H54 (cell line): ENCODE measurements at regions not wholly inside any gene's neighbourhood (a gene's known extent, or its start where the extent isn't known, plus 50 kb on each side); places are given as distances from the start of the nearest gene placed in this dataset.
"Not testable (repeated sequence)": the region's sequence is repeated elsewhere in the genome, so short reads cannot be mapped to it uniquely, and the experiment has no call there.

Source experiments
- DNase-seq: peaks from one replicate; pipeline ENCODE4 v3.0.0; 2011; ENCODE audit warnings: low spot score, mixed read lengths; ENCODE audit not compliant: insufficient read length
- FAIRE-seq: peaks from 3 replicates; lab custom pipeline; 2011; peaks lifted over from hg19 to GRCh38; lab: Jason Lieb, UNC
- POLR2A ChIP-seq: IDR thresholded peaks from 2 replicates; pipeline ENCODE4 v1.6.1; 2011; ENCODE audit warnings: low read depth, mild to moderate bottlenecking, low read length

DNA sequence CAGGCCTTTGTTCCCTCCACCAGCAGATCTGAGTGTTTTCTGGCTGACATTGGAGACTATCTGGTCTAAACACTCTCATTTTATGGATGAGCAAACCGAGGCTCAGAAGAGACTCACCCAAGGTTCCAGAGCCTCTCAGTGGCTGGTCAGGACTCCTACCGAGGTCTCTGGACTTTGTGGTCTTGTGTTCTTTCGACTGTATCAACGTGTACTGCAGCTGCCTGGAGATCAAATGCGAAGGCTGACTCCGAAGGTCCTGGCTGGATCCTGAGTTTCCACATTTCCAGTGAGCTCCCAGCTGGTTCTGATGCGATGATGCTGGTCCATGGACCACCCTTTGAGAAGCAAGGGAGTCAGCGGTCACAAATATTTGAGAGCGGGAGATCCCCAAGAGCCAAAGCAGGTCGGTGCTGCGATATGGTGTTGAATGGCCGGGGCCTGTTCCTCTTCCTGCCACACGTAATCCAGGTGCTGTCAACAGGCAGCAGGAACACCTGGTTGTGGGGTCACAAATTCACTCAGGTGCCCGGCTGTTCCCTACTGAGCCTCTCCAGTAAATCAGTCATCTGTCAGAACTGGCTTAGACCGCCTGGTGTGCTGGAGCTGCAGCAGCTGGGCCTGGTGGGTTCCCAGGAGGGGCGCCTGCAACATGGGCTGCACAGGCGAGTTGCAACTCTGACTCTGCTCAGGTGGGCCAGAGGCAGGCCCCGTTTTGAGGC lies 94.8 kb upstream of the USP24 start:
- DNase-seq (no peak), FAIRE-seq (no peak)
- TF ChIP-seq POLR2A, result no peak

GRCh38 chr1:55309053-55309452 lies 93.9 kb upstream of the USP24 start:
- FAIRE-seq, result no peak
- DNase-seq, result no peak

GRCh38 chr1:55305735-55306134 lies 90.6 kb upstream of the USP24 start:
- no peak for FAIRE-seq
- peak; percentile 33 for DNase-seq
- no peak for TF ChIP-seq POLR2A

More at GRCh38 chr1:55309053-55309452, 93.9 kb upstream of the USP24 start:
- TF ChIP-seq POLR2A, result no peak

DNA sequence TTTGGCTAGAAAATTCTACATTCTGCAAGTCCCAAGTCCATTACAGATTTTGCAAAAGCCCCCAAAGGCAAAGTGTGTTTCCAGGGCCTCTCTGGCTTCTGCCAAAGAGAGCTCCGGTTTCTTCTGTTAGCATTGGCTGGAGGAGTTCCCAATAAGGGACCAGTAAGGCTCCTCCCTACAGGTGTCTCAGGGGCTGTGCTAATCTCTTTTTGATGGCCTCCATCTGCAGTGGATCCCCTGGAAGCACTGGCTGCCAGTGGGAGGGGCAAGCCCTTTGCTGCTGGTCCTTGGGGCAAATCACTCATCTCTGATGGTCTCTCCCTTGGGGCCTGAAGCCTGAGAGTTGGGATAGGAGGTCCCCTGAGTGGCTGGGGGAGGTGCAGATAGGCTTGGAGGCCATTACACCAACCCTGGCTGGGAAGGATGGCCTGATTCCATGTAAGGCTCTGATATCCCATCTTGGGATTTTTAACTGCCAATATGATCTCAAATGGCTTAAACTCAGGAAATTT lies 89.1 kb upstream of the USP24 start:
- FAIRE-seq (no peak), DNase-seq (no peak)
- no peak for TF ChIP-seq POLR2A

DNA sequence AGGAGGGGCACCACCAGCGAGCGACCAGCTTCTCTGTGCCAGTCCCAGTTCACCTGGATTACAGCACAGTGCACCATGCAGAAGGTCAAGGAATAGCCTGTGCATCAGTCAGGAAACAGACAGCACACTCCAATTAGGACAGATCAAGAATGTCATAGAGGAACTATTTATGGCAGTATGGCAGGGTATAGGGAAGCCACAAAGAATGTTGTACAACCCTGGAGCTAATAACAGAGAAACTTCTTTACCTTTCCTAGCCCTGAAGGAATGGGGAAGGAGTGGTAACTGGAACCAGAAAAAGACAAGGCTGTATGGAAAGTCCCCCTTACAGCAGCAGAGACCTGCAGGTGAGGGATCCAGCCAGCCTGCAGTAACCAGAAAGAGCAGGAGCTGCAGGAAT lies 87.8 kb upstream of the USP24 start:
- no peak for TF ChIP-seq POLR2A
- DNase-seq (no peak), FAIRE-seq (no peak)

- no peak for DNase-seq
- TF ChIP-seq POLR2A, result no peak
- FAIRE-seq, result no peak
Observed at GRCh38 chr1:55301912-55302311, 86.7 kb upstream of the USP24 start.

GRCh38 chr1:55300975-55301374 lies 85.8 kb upstream of the USP24 start:
- no peak for FAIRE-seq
- no peak for TF ChIP-seq POLR2A
- DNase-seq, result no peak

DNA sequence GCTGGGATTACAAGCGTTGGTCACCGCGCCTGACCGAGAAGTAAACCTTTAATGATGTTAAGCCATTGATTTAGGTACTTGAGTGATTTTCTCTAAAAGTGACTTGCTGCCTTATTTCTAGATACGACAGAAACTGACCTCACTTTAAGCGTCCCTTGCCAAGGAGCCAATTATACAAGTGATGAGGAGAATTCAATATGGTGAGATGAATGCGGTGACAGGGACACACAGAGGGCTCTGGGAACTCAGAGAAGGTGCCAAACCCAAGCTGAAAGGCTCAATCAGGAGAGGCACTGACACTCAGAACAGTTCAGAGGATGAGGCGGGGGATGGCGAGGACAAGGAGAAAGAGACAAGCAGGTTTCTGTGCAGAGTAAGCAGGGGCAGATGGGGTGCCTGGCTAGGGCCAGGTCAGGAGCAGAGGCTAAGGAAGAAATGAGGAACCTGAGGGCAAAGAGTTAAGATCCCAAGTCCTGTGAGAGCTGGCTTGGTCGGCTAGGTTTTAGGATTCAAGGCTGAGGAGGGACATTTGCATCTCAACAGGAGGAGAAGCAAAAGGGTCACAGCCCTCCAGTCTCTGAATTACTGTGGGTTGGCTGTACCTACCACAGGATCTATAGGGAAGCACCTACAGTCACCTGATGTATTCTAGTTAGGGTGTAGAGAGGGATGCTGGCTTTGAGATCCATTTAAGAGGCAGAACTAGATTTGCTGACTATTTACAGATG lies 83.2 kb upstream of the USP24 start:
- DNase-seq, result no peak
- no peak for FAIRE-seq
- TF ChIP-seq POLR2A, result no peak

DNA sequence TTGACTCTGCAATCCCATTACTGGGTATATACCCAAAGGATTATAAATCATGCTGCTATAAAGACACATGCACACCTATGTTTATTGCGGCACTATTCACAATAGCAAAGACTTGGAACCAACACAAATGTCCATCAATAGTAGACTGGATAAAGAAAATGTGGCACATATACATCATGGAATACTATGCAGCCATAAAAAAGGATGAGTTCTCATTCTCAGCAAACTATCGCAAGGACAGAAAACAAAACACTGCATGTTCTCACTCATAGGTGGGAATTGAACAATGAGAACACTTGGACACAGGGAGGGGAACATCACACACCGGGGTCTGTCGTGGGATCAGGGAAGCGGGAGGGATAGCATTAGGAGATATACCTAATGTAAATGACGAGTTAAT lies 81.1 kb upstream of the USP24 start:
- FAIRE-seq, result not testable (repeated sequence)

GRCh38 chr1:55289614-55290013 lies 74.5 kb upstream of the USP24 start:
- DNase-seq (no peak), FAIRE-seq (no peak)
- TF ChIP-seq POLR2A, result no peak

More for the DNA sequence above, 81.1 kb upstream of the USP24 start:
- not testable (repeated sequence) for DNase-seq

DNA sequence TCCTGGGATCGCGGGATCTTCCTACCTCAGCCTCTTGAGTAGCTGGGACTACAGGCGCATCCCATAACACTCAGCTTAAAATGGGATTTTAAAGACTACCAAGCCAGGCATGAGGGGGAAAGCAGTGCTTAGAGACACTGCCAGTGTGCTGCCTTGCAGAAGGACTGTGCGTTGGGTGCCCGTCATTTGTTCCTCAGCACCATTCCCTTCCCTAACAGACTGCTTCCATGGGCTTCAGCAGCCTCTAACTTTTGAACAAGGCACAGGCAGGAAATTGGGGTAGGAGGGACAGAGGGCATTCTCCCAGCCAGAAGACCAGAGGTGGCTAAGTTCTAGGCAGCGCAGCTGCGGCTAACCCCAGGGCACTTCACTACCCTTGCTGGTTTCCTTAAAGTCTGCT lies 73.9 kb upstream of the USP24 start:
- FAIRE-seq (no peak), DNase-seq (no peak)
- TF ChIP-seq POLR2A, result no peak

DNA sequence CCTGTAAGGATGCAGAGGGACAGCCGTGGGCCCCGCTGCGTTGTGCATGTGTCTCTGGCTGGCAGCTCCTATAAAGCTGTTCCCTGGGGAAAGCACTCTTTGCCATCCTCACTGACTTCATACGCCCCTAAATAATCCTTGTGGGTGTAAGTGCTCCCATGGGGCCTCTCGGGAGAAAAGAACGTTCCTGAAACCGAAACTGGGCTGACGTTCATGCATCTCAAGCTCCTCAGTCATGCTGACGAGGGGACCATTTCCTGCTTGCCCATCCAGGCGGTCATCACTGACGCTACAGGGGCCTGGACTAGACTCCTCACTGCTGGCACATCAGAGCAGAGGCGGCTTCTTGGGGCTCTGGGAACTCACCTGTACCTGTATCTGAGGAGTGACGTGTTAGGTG lies 73.1 kb upstream of the USP24 start:
- DNase-seq (no peak), FAIRE-seq (no peak)
- no peak for TF ChIP-seq POLR2A

DNA sequence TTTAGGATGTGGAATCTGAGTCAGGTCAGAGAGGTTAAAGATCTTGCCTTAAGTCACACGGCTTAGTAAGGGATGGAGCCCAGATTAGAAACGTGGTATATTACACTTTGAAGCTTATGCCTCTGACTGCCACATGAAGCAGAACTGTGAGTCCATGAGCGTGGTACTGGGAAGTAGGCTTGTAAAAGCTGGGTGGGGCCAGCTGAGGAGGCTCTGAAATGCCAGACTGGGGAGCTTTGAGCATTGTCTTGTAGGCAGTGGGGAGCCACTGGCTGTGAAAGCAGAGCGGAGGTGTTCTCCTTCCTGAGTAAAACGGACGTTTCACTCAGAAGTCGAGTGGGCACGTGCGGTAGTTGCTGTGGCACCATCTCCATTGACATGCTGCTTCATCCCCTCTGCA lies 72.6 kb upstream of the USP24 start:
- no peak for TF ChIP-seq POLR2A
- DNase-seq (no peak), FAIRE-seq (no peak)

- no peak for FAIRE-seq
- DNase-seq, result no peak
- no peak for TF ChIP-seq POLR2A
Observed at GRCh38 chr1:55286856-55287602, 71.9 kb upstream of the USP24 start.

- TF ChIP-seq POLR2A, result no peak
- DNase-seq, result no peak
Observed at GRCh38 chr1:55285834-55286233, 70.7 kb upstream of the USP24 start.

More at GRCh38 chr1:55285834-55286233, 70.7 kb upstream of the USP24 start:
- FAIRE-seq, result no peak
